Cardiac fibroblast (primary cell): ENCODE measurements at regions not wholly inside any gene's neighbourhood (a gene's known extent, or its start where the extent isn't known, plus 50 kb on each side); places are given as distances from the start of the nearest gene placed in this dataset.

Experiments used
- DNase-seq, 2 donors: peaks; one replicate each; pipeline versions ENCODE4 v3.0.0 to v3.0.0-alpha.2; 2010; ENCODE audit warnings: low read depth in 2 of 2
- H3K4me3 ChIP-seq, 2 donors: replicated peaks in 1 of 2; 1 replicate in 1 of 2; 2 replicates in 1 of 2; pipeline ENCODE4 v1.5.1; 2011; ENCODE audit warnings: low read depth in 2 of 2, low read length in 2 of 2, mild to moderate bottlenecking in 2 of 2, moderate library complexity in 1 of 2
- TF ChIP-seq, protein P1 (sequence below): IDR thresholded peaks from one replicate; pipeline ENCODE4 v1.5.1; 2011; ENCODE audit warnings: low read depth, mild to moderate bottlenecking, low read length, inconsistent platforms

DNA sequence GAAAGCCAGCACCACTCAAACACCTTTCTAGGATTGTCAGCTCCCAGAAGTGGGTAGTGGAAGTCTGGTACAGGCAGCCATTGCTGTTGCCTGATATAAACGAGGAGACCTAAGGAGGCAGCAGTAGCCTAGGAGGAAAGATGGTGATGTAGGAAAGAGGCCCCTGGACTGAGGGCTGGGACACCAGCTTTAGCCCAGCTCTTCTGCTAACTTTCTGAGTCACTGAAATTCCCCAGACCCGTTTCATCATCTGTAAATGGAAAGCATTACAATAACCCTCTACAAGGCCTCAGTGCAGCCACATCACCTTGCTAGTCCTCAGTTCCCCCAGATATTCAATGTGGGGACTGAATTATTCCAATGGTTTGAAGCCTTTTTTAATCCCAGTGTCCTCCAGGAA lies 336.5 kb downstream of the TNS1 start:
- TF ChIP-seq, protein P1, sequence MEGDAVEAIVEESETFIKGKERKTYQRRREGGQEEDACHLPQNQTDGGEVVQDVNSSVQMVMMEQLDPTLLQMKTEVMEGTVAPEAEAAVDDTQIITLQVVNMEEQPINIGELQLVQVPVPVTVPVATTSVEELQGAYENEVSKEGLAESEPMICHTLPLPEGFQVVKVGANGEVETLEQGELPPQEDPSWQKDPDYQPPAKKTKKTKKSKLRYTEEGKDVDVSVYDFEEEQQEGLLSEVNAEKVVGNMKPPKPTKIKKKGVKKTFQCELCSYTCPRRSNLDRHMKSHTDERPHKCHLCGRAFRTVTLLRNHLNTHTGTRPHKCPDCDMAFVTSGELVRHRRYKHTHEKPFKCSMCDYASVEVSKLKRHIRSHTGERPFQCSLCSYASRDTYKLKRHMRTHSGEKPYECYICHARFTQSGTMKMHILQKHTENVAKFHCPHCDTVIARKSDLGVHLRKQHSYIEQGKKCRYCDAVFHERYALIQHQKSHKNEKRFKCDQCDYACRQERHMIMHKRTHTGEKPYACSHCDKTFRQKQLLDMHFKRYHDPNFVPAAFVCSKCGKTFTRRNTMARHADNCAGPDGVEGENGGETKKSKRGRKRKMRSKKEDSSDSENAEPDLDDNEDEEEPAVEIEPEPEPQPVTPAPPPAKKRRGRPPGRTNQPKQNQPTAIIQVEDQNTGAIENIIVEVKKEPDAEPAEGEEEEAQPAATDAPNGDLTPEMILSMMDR = no peak
- no peak overlapping the region for H3K4me3 ChIP-seq
- peak in 1 of 2 donors; percentile 53 for DNase-seq

DNA sequence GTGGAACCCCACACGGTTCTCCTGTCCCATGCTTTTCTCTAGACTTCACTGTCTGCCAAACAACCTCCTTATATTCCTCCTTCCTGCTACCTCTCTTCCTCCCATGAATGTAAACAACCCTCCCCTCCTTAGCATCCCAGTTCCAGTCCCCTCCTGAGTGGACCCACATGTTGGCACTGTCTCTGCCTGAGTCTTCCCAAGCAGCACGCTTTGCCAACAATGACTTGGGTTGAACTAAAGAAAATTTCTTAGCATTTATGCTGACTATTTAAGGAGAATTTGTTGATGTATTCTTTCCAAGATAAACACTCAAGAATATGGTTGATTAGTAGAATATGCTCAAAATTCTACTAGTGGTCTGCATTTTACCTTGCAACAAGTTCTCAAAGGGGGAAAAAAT lies 338.0 kb downstream of the TNS1 start:
- TF ChIP-seq, protein P1 = no peak
- H3K4me3 ChIP-seq = no peak overlapping the region

DNA sequence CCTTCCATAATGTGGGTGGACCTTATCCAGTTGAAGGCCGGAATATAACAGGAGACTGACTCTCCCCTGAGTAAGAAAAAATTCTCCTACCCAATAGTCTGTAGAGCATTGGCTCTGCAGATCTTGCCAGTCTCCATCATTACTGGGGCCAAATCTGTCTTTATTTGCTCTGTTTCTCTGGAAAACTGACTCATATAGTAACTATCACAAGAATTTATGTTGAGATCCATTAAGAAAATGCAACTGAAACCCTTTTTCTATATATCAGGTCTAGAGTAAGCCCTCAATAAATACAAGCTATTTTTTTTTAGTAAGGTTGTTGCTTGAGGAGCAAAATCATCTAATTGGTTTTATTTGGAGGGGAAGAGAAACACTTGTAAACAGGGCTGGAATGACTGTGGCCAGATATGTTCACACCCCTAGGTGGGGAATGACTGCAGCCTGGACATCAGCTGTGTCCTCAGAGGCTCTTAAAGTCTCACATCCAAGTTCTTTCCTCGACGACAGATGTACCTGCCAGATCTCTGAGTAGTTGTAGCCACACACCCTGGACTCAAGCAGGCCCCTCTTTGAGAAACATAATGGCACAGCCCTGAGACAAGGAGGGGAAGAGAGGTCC lies 339.7 kb downstream of the TNS1 start:
- peak in 1 of 2 donors; percentile 12 for DNase-seq

More for the DNA sequence above, 338.0 kb downstream of the TNS1 start:
- DNase-seq = no peak

DNA sequence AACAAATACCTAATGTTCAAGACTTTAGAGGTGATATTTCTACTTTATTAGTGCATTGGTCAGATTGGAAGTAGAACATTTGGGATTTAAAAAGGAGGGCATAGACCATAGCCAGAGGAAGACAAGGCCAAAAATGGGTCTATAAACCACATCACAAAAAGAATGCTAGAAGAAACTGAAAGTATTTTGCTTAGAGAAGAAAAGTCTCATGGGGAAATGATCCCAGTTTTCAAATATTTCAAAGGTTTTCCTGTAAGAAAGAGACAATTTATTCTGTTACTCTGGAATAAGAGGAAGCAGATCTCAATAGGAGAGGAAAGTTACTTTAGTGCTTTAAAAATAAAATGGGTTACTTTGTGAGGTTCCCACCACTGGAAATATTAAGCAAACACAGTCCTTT lies 341.4 kb downstream of the TNS1 start:
- TF ChIP-seq, protein P1 = no peak
- no peak for DNase-seq
- no peak overlapping the region for H3K4me3 ChIP-seq

More for the DNA sequence above, 339.7 kb downstream of the TNS1 start:
- no peak overlapping the region for H3K4me3 ChIP-seq
- TF ChIP-seq, protein P1 = no peak

DNA sequence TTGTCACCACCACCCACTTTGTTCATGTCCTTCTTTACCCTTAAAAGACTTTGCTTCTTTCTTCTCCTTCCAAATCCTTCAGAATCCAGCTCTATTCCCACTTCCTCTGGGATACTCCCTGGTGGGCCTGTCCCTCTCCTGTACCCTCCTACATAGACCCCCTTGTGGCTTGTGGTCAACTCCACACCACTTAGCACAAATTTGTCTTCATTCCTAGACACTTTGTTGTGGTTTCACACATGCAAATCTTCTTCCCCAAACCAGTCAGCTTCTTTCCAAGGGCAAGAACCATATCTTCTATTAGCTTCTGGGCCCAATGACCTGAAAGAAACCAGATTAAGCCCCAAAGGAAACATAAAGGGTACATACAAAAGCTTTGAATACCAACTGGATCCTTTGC lies 342.4 kb downstream of the TNS1 start:
- no peak overlapping the region for H3K4me3 ChIP-seq
- no peak for DNase-seq
- TF ChIP-seq, protein P1 = no peak

DNA sequence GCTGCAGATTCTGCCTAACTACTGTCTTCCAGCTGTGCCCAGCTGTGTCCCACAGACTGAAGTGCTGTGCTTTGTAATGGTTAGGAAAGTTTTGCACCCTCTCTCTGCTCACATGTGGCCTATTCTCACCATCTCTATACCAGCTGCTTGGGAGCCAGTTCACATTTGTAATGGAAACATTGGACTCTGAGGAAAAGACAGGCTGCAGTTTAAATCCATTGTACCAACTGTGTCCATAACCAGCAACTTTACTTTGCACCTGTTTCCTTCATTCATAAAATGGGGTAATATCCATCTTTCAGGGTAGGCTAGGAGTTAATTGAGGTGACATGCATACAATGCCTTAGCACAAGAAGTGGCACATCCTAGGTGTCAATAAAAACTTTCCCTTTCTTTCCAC lies 344.0 kb downstream of the TNS1 start:
- TF ChIP-seq, protein P1 = no peak
- H3K4me3 ChIP-seq = no peak overlapping the region
- no peak for DNase-seq

DNA sequence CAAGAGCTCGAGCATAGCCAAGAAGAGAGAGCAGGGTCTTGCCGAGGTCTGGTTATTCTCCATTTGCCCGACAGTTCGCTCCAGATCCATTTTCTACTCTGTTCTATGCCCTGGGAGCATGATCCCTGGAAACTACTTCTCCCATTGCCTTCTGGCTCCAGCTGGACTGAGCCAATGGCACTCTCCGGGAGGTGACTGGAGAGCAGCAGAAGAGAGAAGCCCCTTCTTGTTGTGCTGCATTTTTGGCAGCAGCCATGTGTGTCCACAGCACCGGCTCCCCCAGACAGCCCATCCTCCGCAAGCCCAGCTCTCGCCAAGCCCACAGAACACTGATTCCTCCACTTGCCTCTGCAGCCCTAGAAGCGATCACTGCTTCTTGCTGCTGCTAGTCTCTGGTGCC lies 345.5 kb downstream of the TNS1 start:
- TF ChIP-seq, protein P1 = no peak
- no peak for DNase-seq
- H3K4me3 ChIP-seq = no peak overlapping the region
